ENCODE measurements at regions not wholly inside any gene's neighbourhood (a gene's known extent, or its start where the extent isn't known, plus 50 kb on each side); places are given as distances from the start of the nearest gene placed in this dataset.
"Not testable (repeated sequence)": the region's sequence is repeated elsewhere in the genome, so short reads cannot be mapped to it uniquely, and the experiment has no call there.

DNA sequence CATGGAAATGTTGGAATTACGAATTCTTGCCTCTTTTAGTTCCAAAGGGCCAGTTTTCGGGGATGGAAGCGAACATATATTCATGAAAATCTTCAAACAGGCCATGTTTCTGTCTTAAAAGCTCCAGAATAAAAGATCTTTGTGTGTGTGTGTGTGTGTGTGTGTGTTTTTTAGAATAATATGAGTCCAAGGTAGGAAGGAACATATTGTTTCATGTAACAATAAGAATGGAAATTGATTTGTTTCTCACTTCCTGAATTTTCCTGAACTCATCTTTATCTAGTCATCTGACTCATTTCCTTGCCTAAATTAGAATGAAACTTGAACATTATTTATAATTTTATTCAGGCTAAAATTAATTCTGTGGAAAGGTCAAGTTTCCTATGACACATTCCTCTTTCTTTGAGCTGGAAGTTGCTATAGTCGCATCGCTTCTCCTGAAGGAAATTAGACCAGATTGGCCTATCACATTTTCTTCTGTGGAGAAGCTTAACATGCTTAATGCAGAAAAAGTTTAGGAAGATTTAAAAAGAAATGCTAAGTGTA is 805.1 kb upstream of the ADAMTS5 start:
- TF ChIP-seq, protein P1, sequence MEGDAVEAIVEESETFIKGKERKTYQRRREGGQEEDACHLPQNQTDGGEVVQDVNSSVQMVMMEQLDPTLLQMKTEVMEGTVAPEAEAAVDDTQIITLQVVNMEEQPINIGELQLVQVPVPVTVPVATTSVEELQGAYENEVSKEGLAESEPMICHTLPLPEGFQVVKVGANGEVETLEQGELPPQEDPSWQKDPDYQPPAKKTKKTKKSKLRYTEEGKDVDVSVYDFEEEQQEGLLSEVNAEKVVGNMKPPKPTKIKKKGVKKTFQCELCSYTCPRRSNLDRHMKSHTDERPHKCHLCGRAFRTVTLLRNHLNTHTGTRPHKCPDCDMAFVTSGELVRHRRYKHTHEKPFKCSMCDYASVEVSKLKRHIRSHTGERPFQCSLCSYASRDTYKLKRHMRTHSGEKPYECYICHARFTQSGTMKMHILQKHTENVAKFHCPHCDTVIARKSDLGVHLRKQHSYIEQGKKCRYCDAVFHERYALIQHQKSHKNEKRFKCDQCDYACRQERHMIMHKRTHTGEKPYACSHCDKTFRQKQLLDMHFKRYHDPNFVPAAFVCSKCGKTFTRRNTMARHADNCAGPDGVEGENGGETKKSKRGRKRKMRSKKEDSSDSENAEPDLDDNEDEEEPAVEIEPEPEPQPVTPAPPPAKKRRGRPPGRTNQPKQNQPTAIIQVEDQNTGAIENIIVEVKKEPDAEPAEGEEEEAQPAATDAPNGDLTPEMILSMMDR (IDR thresholded peaks at IDR 0.05; ENCODE audit: low read depth, low read length, missing control alignments), result no peak
- no peak overlapping the region for H3K4me3 ChIP-seq (replicated peaks; ENCODE audit: low read depth, low read length)
- DNase-seq (ENCODE audit: extremely low read depth, low read depth), result no peak

DNA sequence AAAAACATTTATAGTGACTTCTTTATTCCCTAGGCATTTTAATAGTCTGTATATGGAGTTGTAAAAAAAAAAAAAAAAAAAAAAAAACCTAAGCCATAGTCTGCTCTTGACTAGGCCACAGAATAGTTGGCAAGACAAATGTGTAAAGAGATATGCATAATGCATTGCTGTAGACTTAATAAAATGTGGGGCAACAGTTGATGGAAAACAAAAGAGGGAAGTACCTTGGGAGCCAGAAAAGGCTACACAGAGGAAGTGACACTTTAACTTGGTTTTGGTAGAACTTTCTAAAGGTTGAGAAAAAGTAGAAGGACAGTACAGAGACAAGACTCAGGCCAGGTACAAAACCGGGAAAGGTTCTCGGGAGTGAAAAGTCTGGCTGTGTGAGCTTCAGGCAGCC is 802.9 kb upstream of the ADAMTS5 start:
- no peak for DNase-seq (ENCODE audit: extremely low read depth, low read depth)
- TF ChIP-seq, protein P1 (IDR thresholded peaks at IDR 0.05; ENCODE audit: low read depth, low read length, missing control alignments), result no peak
- H3K4me3 ChIP-seq (replicated peaks; ENCODE audit: low read depth, low read length), result no peak overlapping the region

DNA sequence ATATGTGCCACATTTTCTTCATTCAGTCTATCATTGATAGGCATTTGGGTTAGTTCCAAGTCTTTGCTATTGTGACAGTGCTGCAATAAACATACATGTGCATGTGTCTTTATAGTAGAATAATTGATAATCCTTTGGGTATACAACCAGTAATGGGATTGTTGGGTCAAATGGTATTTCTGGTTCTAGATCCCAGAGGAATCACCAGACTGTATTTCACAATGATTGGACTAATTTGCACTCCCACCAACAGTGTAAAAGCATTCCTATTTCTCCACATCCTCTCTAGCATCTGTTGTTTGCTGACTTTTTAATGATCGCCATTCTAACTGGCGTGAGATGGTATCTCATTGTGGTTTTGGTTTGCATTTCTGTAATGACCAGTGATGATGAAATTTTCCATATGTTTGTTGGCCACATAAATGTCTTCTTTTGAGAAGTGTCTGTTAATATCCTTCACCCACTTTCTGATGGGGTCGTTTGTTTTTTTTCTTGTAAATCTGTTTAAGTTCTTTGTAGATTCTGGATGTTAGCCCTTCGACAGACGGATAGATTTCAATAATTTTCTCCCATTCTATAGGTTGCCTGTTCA is 801.3 kb upstream of the ADAMTS5 start:
- not testable (repeated sequence) for DNase-seq (ENCODE audit: extremely low read depth, low read depth); H3K4me3 ChIP-seq (replicated peaks; ENCODE audit: low read depth, low read length)

DNA sequence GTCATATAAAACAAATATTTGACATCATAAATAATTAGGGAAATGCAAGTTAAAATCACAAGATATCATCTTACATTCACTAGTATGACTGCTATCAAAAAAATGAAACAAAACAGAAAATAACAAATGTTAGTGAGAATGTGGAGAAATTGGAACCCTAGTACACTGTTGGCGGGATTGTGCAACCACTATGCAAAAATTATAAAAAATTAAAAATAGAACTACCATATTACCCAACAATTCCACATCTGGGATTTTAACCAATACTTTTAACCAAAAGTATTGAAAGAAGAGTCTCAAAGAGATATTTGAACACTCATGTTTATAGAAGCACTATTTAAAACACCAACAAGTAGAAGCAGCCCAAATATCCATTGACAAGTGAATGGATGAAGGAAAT is 797.2 kb upstream of the ADAMTS5 start:
- H3K4me3 ChIP-seq (replicated peaks; ENCODE audit: low read depth, low read length), result no peak overlapping the region
- TF ChIP-seq, protein P1 (IDR thresholded peaks at IDR 0.05; ENCODE audit: low read depth, low read length, missing control alignments), result no peak
- DNase-seq (ENCODE audit: extremely low read depth, low read depth), result no peak

DNA sequence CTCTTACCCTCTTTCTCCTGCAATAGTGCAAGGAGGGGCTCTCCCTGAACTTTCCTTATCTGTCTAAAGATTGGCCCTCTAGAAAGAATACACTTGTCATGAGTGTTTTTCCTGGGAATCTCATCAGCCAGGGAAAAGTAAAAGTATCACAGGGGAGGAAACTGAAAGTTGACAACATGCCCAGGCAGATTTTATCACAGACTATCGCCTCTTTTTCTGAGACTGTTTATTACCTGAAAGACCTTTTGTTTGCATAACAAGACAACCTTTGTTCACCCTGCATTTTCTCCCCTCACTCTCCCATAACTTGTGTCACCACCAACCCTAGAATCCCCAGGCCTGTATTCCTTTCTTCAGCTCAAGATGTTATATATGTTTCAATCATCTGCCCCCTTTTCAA is 794.7 kb upstream of the ADAMTS5 start:
- no peak overlapping the region for H3K4me3 ChIP-seq (replicated peaks; ENCODE audit: low read depth, low read length)
- no peak for DNase-seq (ENCODE audit: extremely low read depth, low read depth)
- TF ChIP-seq, protein P1 (IDR thresholded peaks at IDR 0.05; ENCODE audit: low read depth, low read length, missing control alignments), result no peak

DNA sequence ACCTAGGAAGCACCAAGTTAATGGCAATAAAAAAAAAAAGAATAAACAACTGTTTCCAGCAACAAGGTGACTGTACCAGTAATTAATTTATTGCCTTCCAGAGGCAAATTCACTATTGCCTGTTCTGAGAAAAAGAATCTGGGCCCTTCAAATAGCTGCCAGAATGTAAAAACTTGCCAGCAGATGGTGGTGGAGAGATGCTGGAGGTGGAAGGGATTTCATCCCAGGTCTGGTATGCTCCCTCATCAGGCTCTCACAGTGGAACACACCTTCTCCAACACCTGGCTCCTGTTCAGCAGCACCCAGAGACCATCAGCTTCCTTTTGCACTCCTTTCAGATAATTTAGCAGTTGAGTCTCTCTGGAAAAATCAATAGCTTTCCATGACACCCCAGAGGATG is 792.9 kb upstream of the ADAMTS5 start:
- TF ChIP-seq, protein P1 (IDR thresholded peaks at IDR 0.05; ENCODE audit: low read depth, low read length, missing control alignments), result no peak
- no peak overlapping the region for H3K4me3 ChIP-seq (replicated peaks; ENCODE audit: low read depth, low read length)
- no peak for DNase-seq (ENCODE audit: extremely low read depth, low read depth)

DNA sequence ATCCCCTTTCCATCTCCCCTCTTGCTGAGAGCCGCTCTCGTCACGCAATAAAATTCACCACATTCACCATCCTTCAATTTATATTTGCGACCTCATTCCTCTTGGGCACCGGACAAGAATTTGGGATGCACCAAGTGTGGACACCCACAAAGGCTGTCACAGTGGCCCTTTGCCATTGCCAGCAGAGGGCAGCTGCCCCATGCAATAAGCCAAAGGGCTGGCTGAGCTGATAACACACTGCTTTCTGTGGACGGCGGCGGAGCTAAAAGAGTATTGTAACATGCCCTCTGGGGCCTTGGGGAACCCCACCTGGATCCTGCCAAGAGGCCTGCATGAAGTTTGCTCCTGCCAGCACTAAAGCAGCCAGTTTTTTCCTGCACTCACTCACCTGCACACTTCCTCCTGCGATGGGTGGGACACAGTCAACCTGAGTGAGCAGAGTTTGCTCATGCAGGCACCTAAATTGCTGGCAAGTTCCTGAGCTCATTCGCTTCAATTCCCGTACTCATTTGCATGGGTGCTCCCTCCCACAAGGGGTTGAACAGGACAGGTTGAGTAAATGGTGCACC is 792.3 kb upstream of the ADAMTS5 start:
- no peak for DNase-seq (ENCODE audit: extremely low read depth, low read depth)
- no peak overlapping the region for H3K4me3 ChIP-seq (replicated peaks; ENCODE audit: low read depth, low read length)
- TF ChIP-seq, protein P1 (IDR thresholded peaks at IDR 0.05; ENCODE audit: low read depth, low read length, missing control alignments), result peak; percentile 62

All from HFF-Myc (cell line).